HG03521 (cell line): ENCODE measurements at regions not wholly inside any gene's neighbourhood (a gene's known extent, or its start where the extent isn't known, plus 50 kb on each side); places are given as distances from the start of the nearest gene placed in this dataset.
"Not testable (repeated sequence)": the region's sequence is repeated elsewhere in the genome, so short reads cannot be mapped to it uniquely, and the experiment has no call there.

Experiments
- ATAC-seq: cut with Tn5 transposase; IDR thresholded peaks from one replicate; pipeline ENCODE4 v1.9.1; 2021; ENCODE audit warnings: mild to moderate bottlenecking, moderate library complexity; ENCODE audit not compliant: unreplicated experiment

DNA sequence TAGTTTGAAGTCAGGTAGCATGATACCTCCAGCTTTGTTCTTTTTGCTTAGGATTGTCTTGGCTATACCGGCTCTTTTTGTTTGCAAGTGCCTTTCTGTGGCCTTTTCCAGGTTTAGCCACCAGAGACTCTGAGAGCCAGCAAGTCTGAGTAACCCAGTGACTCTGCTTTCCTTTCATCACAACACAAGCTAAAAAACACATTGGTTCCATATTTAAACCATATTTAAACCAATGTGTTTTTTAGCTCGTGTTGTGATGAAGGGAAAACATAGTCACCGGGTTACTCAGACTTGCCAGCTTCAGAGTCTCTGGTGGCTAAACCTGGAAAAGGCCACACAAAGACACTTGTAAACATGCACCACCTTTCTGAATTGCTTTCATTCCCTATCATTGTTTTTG is 493.3 kb downstream of the NTRK2 start:
- ATAC-seq = no peak

DNA sequence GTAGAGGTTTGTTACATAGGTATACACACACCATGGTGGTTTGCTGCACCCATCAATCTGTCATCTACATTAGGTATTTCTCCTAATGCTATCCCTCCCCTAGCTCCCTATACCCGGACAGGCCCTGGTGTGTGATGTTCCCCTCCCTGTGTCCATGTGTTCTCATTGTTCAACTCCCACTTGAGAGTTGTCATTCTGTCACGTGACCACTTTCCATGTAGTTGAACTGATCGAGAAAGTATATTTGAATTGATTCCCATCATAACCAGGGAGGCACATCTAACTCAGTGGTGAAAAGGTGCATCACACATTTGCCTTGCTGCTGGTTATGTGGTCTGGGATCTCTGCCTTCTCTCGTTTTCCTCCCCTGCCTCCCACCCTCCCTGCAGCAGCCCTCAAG is 491.4 kb downstream of the NTRK2 start:
- ATAC-seq = not testable (repeated sequence)

DNA sequence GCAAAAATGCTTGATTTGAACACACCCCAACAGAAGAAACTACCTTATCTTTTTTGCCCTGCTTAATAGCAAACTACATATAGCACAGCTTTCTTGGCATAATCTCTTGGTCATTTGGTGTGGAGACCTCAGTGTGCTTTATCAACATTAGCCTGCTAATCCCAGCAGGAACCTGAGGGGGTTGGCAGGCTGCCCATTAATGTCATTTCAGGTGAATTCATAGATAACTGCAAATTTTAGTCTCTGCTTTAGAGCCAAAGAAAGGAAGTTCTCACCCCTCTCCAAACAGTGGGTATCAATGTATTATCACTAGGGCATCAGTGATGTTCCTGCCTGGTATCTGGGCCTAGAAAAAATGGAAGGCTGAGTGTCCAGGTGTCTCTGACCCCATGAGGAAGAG is 489.0 kb downstream of the NTRK2 start:
- no peak for ATAC-seq

DNA sequence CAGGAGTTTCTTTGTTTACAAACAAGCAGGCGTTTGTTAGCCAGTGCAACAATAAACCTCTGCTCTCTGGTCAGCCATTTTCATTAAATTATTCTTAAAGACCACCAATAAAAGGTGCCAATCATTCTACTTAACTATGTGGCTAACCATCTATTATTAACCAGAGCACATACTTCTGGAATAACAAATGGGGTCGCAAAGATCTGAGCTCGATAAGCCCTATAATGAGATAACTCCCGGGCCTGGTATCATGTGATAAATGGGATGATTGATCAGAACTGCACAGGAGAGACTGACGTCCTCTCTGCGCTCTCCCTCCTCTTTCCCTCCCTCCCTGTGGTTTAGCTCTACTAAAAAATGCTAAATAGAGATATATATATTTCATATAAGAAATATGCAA is 488.2 kb downstream of the NTRK2 start:
- no peak for ATAC-seq

DNA sequence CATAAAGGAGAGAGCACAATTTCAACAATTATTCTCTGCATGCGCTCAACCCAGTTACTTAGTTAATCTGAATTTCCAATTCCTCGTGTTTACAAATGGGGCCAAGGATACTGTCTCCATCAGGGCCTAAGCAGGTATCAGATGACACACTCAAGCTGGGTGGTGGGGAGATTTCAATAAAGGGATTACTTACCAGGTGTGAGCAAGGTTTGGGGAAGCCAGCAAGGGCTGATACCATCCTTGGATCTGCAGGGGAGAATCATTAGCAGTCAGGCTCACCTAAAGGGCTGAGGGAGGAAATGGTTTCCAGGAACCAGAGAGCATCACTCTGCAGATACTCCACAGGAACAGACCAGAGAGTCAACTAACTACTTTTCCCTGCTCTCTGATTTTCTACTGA is 487.1 kb downstream of the NTRK2 start:
- ATAC-seq = no peak

DNA sequence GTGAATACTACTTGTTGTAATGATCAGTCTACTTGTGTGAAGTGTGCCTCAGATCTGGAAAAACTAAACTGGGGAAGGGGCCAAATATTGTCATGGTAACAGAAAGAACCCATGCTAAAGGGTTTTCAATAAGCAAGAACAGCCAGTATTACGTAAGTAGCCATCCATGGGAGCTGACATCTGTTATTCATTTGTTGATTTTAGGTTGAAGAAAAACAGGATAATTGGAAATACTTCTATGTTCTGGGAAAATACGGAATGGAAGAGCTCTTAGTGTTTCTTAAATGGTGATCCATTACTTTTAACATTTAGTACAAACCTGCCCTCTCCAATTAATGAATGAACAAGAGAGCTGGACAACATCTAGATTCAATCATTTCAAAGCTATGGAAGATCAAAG is 485.8 kb downstream of the NTRK2 start:
- ATAC-seq = no peak

DNA sequence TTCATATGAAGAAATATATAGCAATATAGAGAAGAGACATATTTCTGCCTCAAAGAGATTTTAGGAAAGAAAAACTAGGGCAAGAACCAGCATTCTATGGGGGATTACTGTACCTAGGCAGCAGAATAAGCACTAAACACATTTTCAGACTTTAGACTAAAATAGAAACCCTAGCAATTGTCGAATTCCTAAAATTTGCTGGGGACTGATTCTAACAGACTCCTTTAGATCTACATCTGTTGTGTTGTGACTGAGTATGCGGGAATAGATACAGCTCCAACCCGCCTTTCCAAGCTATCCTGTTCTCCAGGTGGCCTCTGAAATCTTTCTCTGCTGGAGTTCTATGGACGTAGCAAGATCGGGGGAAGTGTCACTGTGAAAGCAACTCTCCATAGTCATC is 482.2 kb downstream of the NTRK2 start:
- ATAC-seq = no peak

DNA sequence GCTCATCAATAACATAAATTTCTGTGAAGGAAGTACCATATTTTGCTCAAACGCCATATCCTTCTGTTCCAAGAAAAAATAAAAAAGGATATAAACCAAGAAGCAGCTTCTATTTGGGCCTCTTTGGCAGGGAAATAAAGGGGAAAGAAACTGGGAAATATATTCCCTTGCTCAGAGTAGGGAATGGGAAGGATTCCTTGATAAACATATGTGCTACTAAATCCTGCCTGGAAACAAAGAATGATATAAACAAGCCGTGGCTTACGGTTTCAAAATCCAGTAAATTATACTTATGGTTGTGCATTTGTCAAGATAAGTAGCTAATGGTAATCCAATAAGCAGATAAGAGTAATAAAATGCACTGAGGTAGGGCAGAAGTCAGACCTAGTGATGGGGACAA is 481.6 kb downstream of the NTRK2 start:
- ATAC-seq = no peak

DNA sequence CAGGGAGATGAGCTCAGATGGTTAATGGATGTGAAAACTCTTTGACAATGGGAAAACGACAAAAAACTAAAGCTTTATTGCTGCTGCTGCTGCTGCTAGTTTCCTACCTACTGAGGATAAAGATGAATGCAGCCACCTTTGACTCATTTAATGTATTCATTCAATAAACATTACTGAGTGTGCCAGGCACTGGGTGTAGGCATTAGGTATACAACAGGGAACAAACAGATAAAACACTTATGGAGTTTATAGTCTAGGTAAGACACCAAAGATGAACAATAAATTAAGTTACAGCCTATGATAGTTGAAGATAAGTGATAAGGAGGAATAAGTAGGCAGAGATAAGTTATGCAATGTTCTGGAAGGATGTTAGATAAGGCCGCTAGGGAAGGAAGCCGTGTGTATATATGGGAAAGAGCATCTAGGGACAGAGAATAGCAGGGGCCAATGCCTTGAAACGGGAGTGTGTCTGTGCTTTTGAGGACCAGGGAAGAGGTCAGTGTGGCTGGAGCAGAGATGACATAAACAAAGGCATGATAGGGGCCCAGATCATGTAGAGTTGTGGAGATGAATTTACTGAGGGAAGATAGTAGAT is 477.6 kb downstream of the NTRK2 start:
- no peak for ATAC-seq

DNA sequence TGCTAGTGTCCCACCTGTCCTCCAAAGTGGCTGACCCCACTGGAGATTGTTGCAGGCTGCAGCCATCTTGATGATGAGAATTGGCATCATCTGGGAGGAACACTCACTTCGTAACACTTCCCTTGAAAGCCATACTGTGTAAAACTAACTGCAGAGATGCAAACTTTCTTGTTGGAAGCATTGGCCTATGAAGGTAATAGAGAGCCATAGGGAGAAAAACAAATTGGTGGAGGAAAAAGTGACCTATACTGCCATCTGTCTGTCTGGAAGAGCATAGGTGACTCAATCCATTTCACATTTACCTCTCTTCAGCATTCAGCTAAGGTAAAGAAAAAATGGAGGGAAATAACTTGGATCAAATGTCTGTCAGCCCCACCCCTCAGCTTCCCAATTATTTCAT is 473.4 kb downstream of the NTRK2 start:
- no peak for ATAC-seq

DNA sequence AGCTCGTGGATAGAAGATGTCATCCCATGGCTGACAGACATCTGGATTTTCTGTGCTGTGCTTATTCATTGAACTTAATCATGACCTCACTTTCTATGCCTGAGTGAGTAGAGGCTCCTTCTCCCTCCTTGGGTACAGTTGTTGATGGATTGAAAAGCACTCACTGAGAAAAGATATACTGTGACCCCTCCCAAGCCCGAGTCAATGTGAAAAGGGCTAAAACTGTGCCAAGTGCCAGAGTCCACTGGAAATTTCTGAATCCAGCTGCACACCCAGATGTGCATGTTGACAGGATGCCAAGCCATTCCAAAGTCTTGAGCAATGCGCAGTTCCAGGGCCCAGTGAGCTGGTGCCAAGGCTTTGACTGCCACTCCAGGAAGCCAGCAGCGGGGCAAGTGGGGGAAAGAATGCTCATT is 473.0 kb downstream of the NTRK2 start:
- no peak for ATAC-seq

DNA sequence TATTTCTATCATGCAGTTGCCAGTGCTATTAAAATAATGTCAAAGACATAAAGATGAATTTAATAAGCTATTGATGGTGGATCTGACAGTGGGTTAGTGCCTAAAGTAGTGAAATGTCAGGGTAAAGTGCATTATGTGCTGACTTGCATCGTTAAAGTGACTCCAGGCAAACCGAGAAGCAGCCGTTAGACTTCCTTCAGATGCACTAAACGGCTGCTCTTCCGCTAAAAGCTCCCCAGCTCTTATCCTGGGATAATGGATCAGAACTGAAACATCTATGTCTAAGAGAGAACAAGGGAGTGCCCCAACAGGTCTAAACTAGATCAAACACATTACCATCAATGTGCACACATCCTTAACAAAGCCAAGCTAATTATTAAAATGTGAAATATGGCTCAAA is 468.2 kb downstream of the NTRK2 start:
- no peak for ATAC-seq

DNA sequence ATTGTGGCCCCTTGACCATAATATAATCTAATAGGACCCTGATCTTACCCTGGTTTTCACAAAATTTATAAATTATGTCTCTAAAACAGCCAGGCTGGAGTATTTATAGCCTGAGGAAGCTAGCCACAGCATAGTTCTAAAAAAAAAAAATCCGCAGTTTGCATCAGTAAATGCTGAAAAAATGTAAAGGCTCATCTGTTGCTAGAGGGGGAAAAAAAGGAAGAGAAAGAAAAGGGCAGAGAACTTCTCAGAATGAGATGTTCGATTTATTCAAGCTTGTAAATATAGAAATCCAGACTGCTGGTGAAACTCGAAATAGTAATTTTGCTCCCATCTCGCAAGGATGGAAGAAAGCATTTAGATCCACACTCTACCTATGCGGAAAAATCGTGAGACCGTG is 467.5 kb downstream of the NTRK2 start:
- ATAC-seq = no peak

DNA sequence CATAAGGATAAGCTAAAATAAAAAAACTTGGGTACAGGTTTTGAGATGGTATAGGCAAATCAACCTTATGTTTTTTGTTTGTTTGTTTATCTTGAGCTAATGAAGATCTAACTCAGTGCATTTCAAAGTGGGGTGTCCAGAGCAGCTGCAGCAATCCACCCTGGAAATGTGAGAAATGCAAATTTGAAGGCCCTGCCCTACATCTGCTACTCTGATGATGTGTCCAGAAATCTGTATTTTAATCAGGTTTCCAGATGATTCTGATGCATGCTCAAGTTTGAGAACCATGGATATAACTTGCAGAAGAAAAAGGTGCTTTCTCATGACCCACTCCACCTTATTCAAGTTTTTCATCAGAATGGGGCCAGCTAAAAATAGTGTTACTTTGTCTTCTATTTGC is 467.0 kb downstream of the NTRK2 start:
- no peak for ATAC-seq

DNA sequence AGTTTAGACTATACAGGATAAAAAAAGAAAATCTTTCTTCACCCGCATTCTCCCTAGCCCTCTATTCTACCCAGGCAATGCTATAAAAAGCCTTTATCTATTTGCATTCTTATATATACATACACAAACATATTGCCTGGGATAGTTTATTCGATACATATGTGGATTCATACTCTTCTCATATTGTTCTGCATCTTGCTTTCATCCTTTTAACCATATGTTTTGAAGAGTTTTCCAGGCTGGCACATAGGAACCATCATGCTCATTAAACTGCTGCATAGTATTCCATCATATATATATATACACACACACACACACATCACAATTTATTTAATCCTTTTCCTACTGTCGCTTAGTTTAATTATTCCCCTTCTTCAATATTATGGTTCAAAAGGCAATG is 461.2 kb downstream of the NTRK2 start:
- no peak for ATAC-seq

DNA sequence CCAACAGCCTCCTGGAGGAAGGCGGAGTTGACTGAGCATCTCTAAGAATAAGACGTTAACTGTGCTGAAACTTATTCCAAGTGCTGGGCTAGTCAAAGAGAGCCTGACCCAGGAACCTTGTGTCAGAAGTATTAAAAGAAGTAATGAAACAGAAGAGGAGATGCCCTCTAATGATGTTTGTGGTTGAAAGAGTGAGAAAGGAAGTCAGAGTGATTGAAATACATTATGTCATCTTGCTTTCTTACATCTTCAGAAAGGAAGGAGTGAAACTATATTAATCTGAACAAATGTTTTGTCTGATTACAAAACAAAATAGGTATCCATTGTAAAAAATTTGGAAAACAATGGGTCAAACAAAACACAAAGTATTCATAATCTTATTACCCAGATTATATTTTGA is 460.7 kb downstream of the NTRK2 start:
- no peak for ATAC-seq

DNA sequence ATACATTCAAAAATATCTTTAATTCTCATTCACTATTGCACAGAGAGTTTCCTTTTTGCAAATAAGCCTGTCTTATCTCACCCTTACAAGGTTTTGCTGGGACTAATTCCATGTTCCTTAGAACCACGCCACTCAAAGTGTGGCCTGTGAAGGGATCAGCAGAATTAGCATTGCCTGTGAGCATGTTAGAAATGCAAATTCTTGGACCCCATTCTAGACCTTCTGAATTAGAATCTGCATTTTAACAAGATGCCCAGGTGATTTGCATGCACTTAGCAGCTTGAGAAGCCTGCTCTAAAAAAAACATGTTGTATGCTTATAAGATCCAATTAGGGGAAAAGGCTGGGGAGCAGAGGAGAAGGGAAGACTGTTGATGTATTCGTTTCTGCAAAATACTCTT is 460.0 kb downstream of the NTRK2 start:
- no peak for ATAC-seq

DNA sequence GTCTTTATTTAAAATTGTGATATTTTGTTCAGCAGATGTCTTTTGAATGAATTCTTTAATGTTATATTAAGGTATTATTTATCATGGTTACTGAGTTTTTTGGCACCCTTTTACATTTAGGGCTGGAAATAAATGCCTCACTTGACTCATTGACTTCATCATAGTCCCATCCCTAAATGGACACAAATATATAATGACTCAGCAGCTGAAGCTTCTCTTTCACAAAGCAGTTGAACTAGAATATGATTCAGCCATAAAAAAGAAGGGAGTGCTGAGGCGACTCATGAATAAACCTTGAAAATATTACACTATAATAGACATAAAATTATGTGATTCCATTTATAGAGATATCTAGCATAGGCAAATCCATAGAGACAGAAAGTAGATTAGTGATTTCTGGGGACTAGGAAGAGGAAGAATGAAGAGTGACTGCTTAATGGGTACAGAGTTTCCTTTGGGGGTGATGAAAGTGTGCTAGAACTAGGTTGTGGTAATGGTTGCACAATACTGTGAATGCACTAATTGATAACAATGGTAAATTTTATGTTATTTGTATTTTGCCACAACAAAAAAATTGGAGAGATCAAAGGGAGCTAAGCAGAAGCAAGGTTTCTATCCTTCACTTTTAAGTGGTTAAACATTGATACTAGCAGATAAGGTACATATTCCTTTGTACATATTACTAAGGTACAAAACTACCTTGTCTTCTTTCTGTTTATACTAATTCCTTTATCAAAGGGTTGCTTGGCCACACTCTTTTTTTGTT is 449.6 kb downstream of the NTRK2 start:
- no peak for ATAC-seq

DNA sequence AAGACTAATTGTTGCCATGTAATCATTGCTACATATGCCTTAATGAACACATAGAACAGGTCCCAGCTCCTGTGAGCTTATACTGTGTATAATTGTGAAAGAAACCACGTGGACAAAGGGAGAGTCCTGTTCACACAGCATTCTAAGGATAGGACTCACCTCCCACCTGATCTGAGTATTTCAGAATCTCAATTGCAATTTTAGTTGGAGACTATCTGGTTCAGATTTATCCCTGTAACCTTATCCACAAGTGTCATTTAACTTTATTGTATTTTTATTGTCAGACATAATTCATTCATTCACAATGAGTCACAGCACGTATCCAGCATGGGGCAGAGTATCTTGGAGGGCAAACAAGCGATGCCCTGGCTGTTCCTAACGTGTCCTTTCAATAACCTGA is 448.3 kb downstream of the NTRK2 start:
- ATAC-seq = no peak

DNA sequence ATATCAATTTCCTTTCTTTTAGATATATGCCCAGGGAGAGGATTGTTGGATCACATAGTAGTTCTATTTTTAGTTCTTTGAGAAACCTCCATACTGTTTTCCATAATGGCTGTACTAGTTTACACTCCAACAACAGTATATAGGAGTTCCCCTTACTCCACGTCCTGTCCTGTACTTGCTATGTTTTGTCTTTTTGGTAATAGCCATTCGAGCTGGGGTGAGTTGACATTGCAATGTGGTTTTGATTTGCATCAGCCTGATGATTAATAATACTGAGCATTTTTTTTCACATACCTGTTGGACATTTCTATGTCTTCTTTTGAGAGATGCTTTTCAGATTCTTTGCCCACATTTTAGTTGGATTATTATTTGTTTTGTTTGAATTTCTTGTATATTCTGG is 445.9 kb downstream of the NTRK2 start:
- ATAC-seq = no peak

DNA sequence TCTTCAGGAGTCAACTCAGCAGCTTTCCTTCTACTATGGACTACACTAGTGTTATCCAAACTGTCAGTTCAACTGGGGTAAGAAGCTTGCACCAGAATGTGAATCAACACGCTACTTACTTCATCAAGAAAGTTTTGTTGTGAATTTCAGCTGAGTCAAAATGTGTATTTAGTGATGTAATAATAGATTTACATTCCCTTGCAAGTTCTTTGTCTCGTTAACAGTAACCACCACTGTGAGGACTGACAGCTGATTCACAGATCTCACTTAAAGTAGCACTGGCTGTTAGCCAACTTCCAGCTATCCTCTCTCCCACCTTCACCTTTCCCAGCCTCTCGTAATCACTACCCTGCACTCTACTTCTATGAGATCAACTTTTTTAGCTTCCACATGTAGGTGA is 445.3 kb downstream of the NTRK2 start:
- ATAC-seq = no peak

DNA sequence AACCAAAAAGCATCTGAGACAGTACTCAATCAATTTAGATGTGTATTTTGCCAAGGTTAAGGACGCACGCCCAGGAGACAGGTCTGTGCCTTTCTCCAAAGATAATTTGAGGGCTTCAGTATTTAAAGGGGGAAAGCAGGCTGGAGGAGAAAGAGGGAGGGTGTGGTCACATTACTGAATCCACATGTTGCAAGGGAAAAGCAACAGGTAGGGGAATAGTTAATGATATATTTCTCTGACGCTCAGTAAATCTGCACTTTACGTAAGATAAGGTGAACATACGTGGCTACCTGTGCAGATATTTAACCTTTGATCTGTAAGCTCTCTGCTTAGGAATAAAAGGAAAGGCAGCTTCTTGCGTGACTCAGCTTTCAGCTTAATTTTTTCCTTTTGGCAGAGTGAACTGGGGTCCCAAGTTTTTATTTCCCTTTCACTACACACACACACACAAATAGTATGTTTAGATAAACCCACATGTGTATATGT is 443.4 kb downstream of the NTRK2 start:
- no peak for ATAC-seq

DNA sequence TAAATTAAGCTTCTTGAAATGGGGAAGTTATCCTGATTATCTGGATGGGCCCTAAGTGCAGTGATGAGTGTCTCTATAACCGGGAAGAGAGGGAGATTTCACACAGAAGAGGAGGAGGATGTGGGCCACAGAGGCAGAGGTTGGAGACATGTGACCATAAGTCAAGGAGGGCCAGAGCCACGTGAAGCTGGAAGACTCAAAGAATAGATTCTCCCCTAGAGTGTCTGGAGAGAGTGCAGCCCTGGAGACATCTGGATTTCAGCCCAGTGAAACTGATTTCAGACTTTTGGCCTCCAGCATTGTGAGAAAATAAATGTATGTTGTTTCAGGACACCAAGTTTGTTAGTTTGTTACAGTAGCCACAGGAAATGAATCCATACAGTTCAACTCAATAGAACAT is 442.9 kb downstream of the NTRK2 start:
- no peak for ATAC-seq
